Stimulated activated CD4-positive, alpha-beta T cell treated with anti-CD3 and anti-CD28 coated beads, Interleukin-1b, Interleukin-23, amount 100 ng/mL, for 4 hours (primary cell): ENCODE measurements at regions not wholly inside any gene's neighbourhood (a gene's known extent, or its start where the extent isn't known, plus 50 kb on each side); places are given as distances from the start of the nearest gene placed in this dataset.
"Not testable (repeated sequence)": the region's sequence is repeated elsewhere in the genome, so short reads cannot be mapped to it uniquely, and the experiment has no call there.

Experiments
- DNase-seq, 2 donors: peaks; one replicate each; pipeline ENCODE4 v3.0.0-alpha.2; 2020; ENCODE audit warnings: low read depth in 2 of 2

- no peak for DNase-seq
These were observed 68.6 kb upstream of the KMT2C start for GRCh38 chr7:152504367-152504766.

DNA sequence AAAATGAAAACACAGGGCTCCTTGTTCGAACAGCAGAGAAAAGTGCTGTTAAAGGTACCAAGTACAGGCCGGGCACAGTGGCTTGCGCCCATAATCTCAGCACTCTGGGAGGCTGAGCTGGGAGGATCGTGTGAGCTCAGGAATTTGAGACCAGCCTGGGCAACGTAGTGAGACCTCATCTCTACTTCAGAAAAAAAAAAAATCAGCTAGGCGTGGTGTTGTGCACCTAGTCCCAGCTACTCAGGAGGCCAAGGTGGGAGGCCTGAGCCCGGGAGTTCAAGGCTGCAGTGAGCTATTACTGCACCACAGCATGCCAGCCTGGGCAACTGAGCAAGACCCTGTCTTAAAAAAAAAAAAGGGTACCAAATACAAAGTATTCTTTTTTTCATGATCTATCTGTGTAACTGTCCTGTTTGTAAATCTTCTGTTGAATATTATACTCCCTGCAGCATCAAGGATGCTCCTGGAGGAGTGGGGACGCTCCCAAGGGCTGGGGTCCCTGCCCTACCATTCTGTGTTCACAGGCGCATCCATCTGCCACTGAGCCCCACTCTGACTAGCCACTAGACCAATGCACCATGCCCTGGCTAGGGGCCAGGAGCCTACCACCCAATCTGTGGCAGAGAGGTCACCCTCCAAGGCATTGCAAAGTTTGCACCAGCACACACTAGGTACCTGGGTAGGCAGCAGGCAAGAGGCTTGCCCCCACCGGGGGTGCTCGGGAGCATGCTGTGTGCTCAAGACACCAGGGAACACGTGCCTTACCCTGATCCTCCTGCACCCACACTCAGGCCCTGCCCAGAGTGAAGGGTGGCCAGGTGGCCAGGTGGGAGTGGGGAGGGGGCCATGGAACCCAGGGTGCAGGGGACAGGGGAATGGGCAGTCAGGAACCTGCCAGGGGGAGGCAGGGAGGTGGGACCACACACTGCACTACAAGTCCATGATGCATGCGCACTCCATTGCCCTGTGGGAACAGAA, 67.3 kb upstream of the KMT2C start:
- DNase-seq = no peak

DNA sequence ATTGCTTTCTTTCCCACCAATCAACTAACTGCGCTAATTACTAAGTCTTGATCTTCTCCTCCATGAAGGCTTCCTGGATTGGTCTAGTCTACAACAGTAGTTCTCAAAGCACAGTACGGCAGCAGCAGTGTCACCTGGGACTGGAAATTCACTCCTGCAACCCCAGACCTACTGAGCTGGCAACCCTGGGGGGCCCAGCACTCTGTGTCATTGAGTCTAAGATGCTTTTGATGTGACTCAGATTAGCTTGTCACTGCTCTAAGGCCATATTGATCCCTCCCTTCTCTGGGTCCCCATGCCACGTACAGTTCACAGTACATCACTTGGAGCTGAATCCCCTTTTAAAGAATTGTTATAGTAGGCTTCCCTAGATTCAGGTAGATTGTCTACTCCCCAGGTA, 65.7 kb upstream of the KMT2C start:
- DNase-seq = no peak

DNA sequence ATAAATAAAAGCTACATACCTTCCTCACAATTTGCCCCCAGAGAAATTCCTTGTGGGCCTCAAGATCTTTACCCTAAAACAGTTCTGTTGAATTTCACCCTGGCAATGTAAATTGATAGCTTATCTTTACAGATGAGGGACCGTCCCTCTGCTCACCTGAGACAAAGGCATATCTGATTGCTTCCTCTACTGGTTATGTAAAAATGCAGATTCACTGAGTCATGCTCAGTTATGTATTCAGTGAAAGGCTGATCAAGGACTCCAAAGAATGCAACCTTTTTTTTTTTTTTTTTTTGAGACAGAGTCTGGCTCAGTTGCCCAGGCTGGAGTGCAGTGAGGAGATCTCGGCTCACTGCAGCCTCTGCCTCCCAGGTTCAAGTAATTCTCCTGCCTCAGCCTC, 64.2 kb upstream of the KMT2C start:
- DNase-seq = not testable (repeated sequence)

DNA sequence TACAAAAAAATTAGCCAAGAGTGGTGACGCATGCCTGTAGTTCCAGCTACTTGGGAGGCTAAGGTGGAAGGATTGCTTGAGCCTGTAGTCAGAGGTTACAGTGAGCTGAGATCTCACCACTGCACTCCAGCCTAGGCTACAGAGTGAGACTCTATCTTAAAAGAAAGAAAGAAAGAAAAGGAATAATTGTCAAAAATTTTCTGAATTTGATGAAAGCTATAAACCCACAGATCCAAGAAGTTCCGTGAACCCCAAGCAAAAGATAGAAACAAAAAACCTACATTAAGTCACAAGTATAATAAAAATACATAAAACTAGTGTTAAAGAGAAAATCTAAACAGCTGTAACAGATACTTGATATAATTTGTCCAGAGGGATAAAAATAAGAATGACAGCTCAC, 60.1 kb upstream of the KMT2C start:
- no peak for DNase-seq

GRCh38 chr7:152492952-152493351, 57.1 kb upstream of the KMT2C start:
- DNase-seq = no peak

DNA sequence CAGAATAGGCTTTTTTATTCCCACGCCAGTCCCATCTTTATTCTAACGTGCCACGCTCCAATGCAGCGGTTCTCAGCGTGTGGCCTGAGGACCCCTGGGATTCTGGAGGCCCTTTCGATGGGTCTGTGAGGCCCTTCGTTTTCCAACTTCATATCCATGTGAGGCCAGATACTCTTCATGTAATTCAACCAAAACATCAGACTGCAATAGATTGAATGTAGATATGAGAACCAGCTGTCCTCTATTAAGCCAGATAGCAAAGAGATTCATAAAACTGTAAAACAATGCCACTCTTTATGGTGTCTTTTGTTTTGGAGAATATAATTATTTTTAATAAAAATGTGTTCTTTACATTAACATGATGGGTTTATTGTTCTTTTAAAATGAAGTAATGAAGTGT, 53.2 kb upstream of the KMT2C start:
- no peak for DNase-seq

- no peak for DNase-seq
These were observed 51.2 kb upstream of the KMT2C start for GRCh38 chr7:152486968-152487367.

DNA sequence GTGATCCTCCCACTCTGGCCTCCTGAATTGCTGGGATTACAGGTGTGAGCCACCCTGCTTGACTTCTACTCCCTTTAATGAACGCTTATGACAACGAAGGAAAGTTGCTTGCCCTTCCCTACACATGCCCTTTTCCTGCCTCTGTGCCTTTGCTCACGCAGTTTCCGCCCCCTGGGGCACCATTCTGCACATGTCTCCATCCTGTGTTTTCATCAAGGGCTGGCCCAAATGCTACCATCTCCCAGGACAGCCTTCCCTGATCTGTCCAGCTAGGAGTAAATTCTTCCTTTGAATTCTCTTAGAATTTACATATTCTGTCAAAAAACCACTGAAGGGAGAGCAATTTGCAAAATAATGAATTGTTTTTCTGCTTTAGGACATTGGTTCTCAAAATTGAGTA, 50.0 kb upstream of the KMT2C start:
- no peak for DNase-seq
